HG02759 (cell line): ENCODE measurements at regions not wholly inside any gene's neighbourhood (a gene's known extent, or its start where the extent isn't known, plus 50 kb on each side); places are given as distances from the start of the nearest gene placed in this dataset.
A peak's percentile ranks its signal among the peaks of the same experiment; 100 is the strongest.

Source experiments
- ATAC-seq: cut with Tn5 transposase; IDR thresholded peaks from one replicate; pipeline ENCODE4 v1.9.1; 2021; ENCODE audit warnings: mild to moderate bottlenecking, moderate library complexity; ENCODE audit not compliant: unreplicated experiment

GRCh38 chr4:130125467-130125866 lies 1029.5 kb downstream of the C4orf33 start:
- no peak for ATAC-seq

GRCh38 chr4:130127297-130127696 lies 1031.3 kb downstream of the C4orf33 start:
- ATAC-seq: no peak

DNA sequence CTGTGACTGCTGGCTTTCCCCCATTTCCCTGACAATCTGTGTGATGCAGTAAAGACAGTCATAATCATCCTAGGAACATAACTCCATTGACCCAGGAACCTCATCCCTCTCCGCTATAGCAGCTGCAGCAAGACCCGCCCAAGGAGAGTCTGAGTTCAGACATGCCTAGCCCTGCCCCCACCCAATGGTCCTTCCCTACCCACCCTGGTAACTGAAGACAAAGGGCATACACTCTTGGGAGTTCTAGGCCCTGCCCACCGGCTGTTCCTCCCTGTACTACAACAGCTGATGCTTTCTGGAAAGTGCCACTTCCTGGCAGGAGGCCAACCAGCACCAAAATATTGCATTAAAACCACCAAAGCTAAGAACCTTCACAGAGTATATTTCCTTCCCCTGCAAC lies 1035.6 kb downstream of the C4orf33 start:
- ATAC-seq: no peak

GRCh38 chr4:130141651-130142050 lies 1045.7 kb downstream of the C4orf33 start:
- no peak for ATAC-seq

DNA sequence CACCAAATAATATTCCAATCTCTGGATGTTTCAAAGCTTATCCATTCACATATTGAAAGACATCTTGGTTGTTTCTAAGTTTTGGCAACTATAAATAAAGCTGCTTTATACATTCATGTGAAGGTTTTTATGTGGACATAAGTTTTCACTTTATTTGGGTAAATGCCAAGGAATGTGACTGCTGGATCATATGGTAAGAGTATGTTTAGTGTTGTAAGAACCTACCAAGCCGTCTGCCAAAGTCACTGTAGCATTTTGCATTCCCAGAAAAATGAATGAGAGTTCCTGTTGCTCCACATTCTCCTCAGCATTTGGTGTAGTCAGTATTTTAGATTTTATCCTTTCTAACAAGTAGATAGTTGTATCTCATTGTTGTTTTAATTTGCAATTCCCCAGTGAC lies 1047.7 kb downstream of the C4orf33 start:
- ATAC-seq: no peak

GRCh38 chr4:130146773-130147172 lies 1050.8 kb downstream of the C4orf33 start:
- ATAC-seq: no peak

- no peak for ATAC-seq
Measured at GRCh38 chr4:130147641-130148040, 1051.7 kb downstream of the C4orf33 start.

DNA sequence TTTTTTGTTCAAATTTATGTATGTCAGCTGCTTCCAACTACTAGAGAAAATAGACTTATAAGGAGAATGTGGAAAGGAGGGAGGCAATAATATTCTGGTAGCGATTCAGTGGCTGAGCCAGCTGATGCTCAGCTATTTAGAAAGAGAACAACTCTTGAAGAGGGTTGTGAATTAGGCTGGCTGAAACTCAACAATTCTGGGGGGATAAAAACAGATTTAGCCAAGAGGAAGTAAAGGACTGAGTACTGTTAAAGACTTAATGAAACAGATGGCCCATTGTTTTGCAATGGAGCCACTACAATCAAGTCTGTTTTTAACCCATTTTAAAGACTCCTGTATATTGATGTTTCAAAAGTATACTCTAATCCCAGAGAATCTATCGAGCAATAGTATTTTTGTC lies 1058.9 kb downstream of the C4orf33 start:
- no peak for ATAC-seq

- ATAC-seq: no peak
Measured at GRCh38 chr4:130163701-130164100, 1067.7 kb downstream of the C4orf33 start.

DNA sequence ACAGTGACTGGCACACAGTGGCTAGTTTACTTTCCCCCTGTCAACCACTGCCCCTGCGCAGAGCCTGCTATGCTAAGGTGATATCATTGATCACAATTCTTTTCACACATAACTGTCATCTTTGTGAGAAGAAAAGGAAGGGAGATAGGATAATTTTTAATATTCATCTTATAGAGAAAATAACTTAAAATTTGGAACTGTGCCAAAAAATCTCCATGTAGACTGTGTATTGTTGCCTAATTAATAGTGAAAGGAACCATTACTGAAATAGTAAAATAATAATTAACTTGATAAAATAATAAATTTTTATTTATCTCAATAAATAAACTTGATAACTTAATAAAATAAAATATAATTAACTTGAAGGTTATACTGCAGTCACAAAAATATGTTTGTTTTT lies 1069.4 kb downstream of the C4orf33 start:
- no peak for ATAC-seq

DNA sequence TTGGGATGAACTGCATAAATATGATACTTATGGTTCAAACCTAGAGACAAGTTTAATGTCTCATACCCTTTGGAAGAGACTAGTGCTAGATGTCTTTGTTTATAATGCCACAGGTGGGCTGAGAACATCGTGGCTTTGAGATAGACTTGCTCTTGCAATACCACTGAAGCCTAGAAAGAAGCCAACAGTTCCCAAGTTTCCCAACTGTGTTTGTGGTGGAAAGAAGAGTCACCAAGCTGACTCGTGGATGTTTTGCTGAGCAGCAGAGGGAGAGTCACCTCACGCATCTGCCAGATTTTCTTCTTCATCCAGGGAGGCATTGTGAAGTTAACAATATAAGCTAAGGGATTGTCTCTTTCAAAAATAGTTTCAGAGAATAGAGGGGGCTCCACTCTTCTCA lies 1076.2 kb downstream of the C4orf33 start:
- ATAC-seq: no peak

- no peak for ATAC-seq
Measured at GRCh38 chr4:130178106-130178505, 1082.2 kb downstream of the C4orf33 start.

- no peak for ATAC-seq
Measured at GRCh38 chr4:130183096-130183495, 1087.1 kb downstream of the C4orf33 start.

GRCh38 chr4:130183766-130184165 lies 1087.8 kb downstream of the C4orf33 start:
- no peak for ATAC-seq

DNA sequence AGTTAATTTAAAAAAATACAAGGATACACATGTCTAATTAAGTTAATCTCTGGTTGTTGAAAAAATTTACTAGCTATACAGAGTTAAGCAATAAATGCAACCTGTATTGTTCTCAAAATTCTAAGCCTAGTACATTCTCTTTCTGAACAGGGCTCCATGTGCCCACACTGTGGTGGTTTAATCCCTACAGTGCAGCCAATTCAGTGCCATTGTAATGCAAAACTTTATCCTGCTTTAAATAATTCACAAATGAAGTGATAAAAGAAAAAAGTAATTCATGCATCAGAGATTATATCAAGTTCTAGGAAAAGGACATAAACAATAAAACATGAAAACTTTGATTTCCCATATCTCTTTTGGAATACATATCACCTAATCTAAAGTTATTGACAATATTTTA lies 1089.2 kb downstream of the C4orf33 start:
- ATAC-seq: no peak

DNA sequence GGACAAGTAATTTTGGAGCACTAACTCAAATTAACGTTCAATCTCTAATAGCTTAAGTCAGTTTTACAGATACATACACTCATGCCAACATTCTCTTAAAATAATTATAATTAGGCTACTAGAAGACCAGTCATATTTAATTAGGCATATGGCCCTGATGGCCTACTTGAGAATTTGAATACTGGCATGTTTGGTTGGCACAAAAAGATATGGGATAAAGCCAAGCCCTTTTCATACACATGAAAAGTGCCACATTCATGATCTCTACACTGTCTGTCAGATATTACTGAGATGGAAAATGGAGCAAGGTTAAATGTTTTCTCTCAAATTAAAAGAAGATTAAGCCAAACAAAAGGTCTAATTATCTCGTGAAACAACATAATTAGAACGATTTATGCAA lies 1091.0 kb downstream of the C4orf33 start:
- no peak for ATAC-seq

GRCh38 chr4:130187587-130187986 lies 1091.6 kb downstream of the C4orf33 start:
- ATAC-seq: no peak

GRCh38 chr4:130192787-130193186 lies 1096.8 kb downstream of the C4orf33 start:
- no peak for ATAC-seq

DNA sequence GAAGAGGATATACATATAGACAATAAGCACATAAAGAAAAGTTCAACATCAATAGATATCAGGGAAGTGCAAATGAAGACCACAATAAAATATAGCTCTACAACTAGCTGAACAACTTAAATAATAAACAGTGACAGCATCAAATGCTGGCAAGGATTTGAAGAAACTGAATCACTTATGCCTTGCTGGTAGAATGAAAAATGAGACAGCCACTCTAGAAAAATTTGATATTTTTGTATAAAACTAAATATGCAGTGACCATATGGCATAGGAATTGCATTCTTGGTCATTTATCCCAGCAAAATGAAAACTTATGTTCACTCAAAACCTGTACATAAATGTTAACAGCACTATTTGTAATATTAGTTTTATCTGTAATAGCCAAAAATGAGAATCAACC lies 1102.0 kb downstream of the C4orf33 start:
- no peak for ATAC-seq

GRCh38 chr4:130203571-130203970 lies 1107.6 kb downstream of the C4orf33 start:
- no peak for ATAC-seq

- ATAC-seq: no peak
Measured at GRCh38 chr4:130210864-130211263, 1114.9 kb downstream of the C4orf33 start.

DNA sequence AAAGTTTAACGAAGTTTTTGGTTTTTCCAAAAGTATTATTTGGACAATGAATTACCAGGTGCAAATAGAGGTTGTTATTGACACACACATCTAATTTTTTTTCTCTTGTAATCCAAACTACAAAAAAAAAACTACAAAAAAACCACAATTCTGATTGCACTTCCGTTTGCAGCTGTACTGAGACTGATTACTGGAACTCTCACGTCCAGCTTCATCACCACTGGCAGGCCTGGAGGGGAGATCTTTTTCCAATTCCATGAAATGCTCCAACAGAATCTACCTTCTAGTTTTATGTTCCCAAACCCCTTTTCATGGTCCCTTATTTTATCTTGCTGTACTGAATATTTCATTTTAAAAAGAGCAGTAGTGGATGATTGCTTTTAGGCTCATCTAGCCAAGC lies 1118.3 kb downstream of the C4orf33 start:
- no peak for ATAC-seq

DNA sequence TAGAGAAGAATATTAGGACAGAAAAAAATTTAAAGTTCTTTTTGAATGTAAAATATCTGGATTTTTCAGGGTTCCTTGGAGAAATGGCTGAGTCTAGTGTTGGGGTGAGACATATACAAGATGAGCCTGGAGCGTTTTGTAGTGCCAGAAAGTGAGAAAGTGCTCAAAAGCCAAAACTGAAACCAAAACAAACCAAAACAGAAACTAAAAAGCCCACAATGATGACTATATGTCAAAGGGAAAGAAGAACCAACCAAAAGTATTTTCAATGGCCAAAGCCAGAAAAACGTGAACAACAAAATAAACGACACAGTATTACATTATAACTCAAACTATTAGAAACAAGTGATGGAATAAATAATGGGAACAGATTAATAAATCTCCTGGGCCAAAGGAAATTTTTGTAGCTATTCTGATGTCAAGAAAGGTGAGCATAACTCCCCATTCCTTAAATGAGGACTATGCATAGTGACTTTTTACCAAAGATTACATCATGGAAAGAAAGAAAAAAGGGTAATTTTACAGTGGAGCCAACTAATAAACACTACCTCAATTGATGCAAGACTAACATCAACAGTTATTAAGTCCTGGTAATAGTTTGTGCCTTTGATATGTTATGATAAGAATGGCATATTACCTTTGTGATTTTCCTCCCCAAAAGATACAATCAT lies 1137.6 kb downstream of the C4orf33 start:
- peak; percentile 100 for ATAC-seq
